AG09309 (cell line): ENCODE measurements at regions not wholly inside any gene's neighbourhood (a gene's known extent, or its start where the extent isn't known, plus 50 kb on each side); places are given as distances from the start of the nearest gene placed in this dataset.

Source experiments
- DNase-seq: peaks from one replicate; pipeline ENCODE4 v3.0.0-alpha.2; 2010; ENCODE audit warnings: low read depth
- H3K4me3 ChIP-seq: 2 replicates; pipeline ENCODE4 v1.5.1; 2011; ENCODE audit warnings: mild to moderate bottlenecking, low read depth, low read length, moderate library complexity; ENCODE audit not compliant: control insufficient read depth
- TF ChIP-seq, protein P1 (sequence below): IDR thresholded peaks from 2 replicates; pipeline ENCODE4 v1.5.1; 2011; ENCODE audit warnings: mild to moderate bottlenecking, low read depth, low read length, inconsistent platforms; ENCODE audit not compliant: insufficient read depth, control insufficient read depth; ENCODE audit errors: missing control alignments

DNA sequence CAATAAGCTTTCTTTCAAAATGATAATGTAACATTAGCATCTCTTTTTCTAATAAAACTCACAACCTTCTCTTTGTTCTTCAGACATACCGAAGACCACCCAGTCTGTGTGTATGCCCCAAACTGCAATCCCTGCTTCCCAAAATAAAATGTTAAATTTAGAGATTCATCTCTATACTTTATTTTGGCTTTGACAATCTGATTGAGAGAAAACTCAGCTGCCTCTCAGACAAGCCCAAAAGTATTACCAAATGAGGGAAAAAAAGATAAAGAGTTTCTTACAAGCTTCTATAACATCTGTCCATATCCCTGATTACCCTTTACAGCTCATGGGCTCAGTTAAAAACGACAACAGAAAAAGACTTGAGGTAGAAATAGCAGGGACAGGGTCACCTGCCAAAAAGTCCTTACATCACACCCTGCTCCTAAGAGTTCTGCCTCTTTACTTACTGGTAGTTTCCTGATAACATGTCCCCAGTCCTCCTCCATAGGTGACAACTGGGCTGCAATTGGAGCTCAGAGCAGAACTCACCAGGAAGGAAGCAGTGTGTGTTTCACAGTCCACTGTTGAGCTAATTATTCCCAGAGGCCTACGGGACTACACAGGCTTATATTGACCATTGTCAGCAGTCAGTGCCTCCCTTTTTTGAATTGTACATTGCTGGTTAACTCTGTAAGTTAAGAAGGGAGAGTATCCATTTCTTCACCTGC is 70.9 kb upstream of the FAM9C start:
- TF ChIP-seq, protein P1, sequence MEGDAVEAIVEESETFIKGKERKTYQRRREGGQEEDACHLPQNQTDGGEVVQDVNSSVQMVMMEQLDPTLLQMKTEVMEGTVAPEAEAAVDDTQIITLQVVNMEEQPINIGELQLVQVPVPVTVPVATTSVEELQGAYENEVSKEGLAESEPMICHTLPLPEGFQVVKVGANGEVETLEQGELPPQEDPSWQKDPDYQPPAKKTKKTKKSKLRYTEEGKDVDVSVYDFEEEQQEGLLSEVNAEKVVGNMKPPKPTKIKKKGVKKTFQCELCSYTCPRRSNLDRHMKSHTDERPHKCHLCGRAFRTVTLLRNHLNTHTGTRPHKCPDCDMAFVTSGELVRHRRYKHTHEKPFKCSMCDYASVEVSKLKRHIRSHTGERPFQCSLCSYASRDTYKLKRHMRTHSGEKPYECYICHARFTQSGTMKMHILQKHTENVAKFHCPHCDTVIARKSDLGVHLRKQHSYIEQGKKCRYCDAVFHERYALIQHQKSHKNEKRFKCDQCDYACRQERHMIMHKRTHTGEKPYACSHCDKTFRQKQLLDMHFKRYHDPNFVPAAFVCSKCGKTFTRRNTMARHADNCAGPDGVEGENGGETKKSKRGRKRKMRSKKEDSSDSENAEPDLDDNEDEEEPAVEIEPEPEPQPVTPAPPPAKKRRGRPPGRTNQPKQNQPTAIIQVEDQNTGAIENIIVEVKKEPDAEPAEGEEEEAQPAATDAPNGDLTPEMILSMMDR, result no peak
- H3K4me3 ChIP-seq, result no peak overlapping the region
- no peak for DNase-seq

DNA sequence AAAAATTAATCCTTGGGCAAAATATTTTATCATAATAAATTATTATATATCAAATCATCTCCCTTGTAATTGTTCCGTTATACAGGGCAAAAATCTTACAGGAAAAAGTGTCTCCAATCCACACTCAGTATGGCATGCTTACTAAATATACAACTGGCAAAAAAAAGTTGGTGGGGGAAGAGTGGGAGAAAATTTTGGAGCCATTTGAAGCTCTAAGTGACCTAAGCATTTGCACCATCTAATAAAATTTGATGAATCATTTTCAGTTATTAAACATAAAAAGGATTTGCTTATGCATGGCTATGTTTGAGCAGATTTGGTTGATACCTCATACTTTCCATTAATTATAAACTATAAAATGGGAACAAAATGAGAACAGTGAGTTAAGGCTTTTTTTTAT is 68.1 kb upstream of the FAM9C start:
- DNase-seq, result no peak
- TF ChIP-seq, protein P1, result no peak
- no peak overlapping the region for H3K4me3 ChIP-seq

DNA sequence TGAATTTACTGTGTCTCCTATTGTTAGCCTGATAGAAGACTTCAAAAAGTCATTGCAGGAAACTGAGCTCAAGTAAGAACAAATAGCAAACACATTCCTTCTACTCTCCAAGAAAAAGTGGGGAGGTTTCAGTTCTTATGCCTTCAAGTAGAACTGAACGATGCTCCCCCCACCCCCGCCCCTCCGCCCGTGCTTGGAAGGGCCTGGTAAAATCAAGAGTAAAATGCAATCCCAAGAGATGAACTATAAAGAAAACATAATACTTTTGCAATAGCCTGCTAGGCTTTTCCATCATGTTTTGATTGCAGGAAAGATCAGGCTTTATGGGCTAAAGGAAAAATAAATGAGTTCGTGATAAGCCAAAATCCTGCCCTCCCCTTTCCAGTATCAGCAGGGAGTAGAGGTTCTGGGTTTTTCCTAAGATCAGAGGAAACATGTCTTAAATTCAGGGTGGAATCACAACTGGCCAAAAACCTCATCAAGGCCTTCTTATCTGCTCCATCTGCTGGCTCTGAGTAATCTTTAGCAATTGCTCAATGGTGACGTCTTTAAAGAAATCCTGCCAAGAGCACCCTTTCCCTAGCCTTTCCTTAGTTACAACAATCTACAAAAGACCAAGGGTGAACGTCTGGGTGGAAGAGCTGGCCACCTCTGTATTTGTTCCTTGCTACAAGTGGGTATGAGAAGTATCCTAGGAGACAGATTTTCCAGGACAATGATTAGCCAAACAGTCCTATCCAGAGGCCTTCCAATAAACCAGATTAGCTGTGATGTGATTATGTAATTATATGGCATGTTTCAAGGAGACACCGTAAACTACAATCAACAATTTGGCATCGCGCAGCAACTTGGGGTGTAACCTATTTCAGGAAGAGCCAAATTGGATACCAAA is 66.3 kb upstream of the FAM9C start:
- DNase-seq, result peak; percentile 92
- H3K4me3 ChIP-seq, result no peak overlapping the region
- TF ChIP-seq, protein P1, result no peak

DNA sequence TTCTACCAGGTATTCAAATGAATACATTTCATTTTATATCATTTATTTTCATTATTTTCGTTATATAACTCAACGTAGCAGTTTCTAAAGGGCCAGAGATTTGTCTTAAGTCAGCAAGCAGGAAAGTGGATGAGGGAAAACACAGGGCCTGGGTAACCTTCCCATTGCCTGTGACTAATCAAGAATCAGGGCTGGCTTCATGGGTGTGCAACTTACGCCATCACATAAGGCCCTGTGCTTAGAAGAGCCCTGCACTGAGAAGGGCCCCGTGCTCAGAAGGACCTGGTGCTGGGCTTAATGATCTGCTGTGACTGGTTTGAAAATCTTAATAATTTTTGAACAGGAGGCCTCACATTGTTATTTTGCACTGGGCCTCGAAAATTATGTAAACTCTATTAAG is 65.4 kb upstream of the FAM9C start:
- no peak for DNase-seq
- no peak overlapping the region for H3K4me3 ChIP-seq
- TF ChIP-seq, protein P1, result no peak

DNA sequence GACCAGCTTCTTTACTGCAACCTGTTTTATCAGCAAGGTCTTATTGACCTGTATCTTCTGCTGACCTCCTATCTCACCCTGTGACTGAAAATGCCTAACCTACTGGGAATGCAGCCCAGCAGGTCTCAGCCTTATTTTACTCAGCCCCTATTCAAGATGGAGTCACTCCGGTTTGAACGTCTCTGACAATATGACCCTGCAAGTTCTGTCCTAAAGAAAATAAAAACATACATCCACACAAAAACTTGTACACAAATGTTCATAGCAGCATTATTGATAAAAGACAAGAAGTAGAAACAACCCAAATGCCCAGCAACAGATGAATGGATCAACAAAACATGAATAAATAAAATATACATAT is 59.5 kb upstream of the FAM9C start:
- TF ChIP-seq, protein P1, result no peak

DNA sequence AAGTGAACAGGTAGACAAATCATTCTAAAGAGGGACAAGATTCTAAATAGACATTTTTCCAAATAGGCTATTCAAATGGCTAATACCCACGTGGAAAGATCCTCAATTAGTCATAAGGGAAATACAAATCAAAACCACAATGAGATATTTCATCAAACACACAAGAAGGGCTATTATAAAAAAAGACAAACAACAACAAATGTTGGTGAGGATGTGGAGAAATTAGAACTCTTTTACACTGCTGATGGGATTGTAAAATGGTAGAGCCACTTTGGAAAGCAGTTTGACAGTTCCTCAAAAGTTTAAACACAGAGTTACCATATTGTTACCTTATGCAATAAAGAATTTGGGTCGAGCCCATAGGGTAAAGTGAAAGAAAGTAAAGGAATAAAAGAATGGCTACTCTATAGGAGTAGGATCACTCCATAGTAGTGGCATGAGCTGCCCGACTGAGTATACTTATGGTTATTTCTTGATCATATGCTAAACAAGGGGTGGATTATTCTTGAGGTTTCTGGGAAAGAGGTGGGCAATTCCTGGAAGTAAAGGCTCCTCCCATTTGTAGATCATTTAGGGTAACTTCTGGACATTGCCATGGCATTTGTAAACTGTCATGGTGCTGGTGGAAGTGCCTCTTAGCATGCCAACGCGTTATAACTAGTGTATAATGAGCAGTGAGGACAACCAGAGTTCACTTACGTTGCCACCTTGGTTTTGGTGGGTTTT is 58.9 kb upstream of the FAM9C start:
- no peak overlapping the region for H3K4me3 ChIP-seq
- no peak for DNase-seq
- TF ChIP-seq, protein P1, result no peak

More for the DNA sequence above, 59.5 kb upstream of the FAM9C start:
- DNase-seq, result no peak
- no peak overlapping the region for H3K4me3 ChIP-seq
